OCI-LY1 (cell line): ENCODE measurements at regions not wholly inside any gene's neighbourhood (a gene's known extent, or its start where the extent isn't known, plus 50 kb on each side); places are given as distances from the start of the nearest gene placed in this dataset.

Experiments
- H2AFZ ChIP-seq: fragments of 200-600 bp; sonication (generic), shearing (Covaris generic); 2 replicates; pipeline ENCODE4 v1.6.0; 2014; ENCODE audit warnings: antibody characterized with exemption, mild to moderate bottlenecking, low read length
- H3F3A ChIP-seq: fragments of 200-600 bp; sonication (generic), shearing (Covaris generic); 2 replicates; pipeline ENCODE4 v1.6.0; 2014; ENCODE audit warnings: mild to moderate bottlenecking, antibody characterized with exemption, low read length, moderate library complexity; ENCODE audit not compliant: insufficient read depth
- H3K27ac ChIP-seq: fragments of 200-600 bp; sonication (generic); 2 replicates; pipeline ENCODE4 v1.5.1; 2014; ENCODE audit warnings: low read length, mixed run types, mild to moderate bottlenecking, low read depth; ENCODE audit not compliant: poor library complexity, severe bottlenecking
- H3K27me3 ChIP-seq: fragments of 200-600 bp; sonication (generic); 2 replicates; pipeline ENCODE4 v1.6.0; 2014; ENCODE audit warnings: antibody characterized with exemption, mild to moderate bottlenecking, low read length, moderate library complexity; ENCODE audit not compliant: insufficient read depth
- H3K36me3 ChIP-seq: fragments of 200-600 bp; sonication (generic); 2 replicates; pipeline ENCODE4 v1.6.1; 2014; ENCODE audit warnings: mild to moderate bottlenecking, antibody characterized with exemption, low read length, moderate library complexity, mixed read lengths; ENCODE audit not compliant: insufficient read depth
- H3K4me1 ChIP-seq: fragments of 200-600 bp; sonication (generic); 2 replicates; pipeline ENCODE4 v1.5.1; 2014; ENCODE audit warnings: mild to moderate bottlenecking, low read length, moderate library complexity; ENCODE audit not compliant: insufficient read depth, severe bottlenecking
- H3K4me2 ChIP-seq: fragments of 200-600 bp; sonication (generic), shearing (Covaris generic); 2 replicates; pipeline ENCODE4 v1.6.1; 2014; ENCODE audit warnings: low read length
- H3K4me3 ChIP-seq: fragments of 200-600 bp; sonication (generic); 2 replicates; pipeline ENCODE4 v1.5.1; 2014; ENCODE audit warnings: low read length, low read depth, mild to moderate bottlenecking, mixed read lengths; ENCODE audit not compliant: poor library complexity, severe bottlenecking
- H3K79me2 ChIP-seq: fragments of 200-600 bp; shearing (Covaris generic); 2 replicates; pipeline ENCODE4 v1.6.1; 2016; ENCODE audit warnings: mixed run types, low read length, mixed read lengths; ENCODE audit not compliant: insufficient read depth
- H3K9ac ChIP-seq: fragments of 200-600 bp; sonication (generic), shearing (Covaris generic); 2 replicates; pipeline ENCODE4 v1.6.1; 2014; ENCODE audit warnings: mild to moderate bottlenecking, low read length, mixed read lengths
- H3K9me2 ChIP-seq: fragments of 200-600 bp; sonication (generic), shearing (Covaris generic); 2 replicates; pipeline ENCODE4 v1.6.1; 2014; ENCODE audit warnings: low read depth, mild to moderate bottlenecking, low read length, mixed read lengths
- H3K9me3 ChIP-seq: fragments of 200-600 bp; shearing (Covaris generic); 2 replicates; pipeline ENCODE4 v1.6.1; 2014; ENCODE audit warnings: low read length, mixed read lengths
- H4K20me1 ChIP-seq: fragments of 200-600 bp; sonication (generic), shearing (Covaris generic); 2 replicates; pipeline ENCODE4 v1.6.0; 2016; ENCODE audit warnings: mild to moderate bottlenecking, low read length; ENCODE audit not compliant: insufficient read depth
- CTCF ChIP-seq: fragments of 200-600 bp; sonication (generic), shearing (Covaris generic); IDR thresholded peaks from 2 replicates; pipeline ENCODE4 v1.5.1; 2017; ENCODE audit warnings: mild to moderate bottlenecking, antibody characterized with exemption, low read length, moderate library complexity, mixed read lengths
- EZH2 ChIP-seq: fragments of 200-600 bp; sonication (generic), shearing (Covaris generic); IDR thresholded peaks from 2 replicates; pipeline ENCODE4 v1.8.0; 2017; ENCODE audit warnings: borderline replicate concordance, mixed run types, mild to moderate bottlenecking, antibody characterized with exemption, low read length, moderate library complexity, mixed read lengths

DNA sequence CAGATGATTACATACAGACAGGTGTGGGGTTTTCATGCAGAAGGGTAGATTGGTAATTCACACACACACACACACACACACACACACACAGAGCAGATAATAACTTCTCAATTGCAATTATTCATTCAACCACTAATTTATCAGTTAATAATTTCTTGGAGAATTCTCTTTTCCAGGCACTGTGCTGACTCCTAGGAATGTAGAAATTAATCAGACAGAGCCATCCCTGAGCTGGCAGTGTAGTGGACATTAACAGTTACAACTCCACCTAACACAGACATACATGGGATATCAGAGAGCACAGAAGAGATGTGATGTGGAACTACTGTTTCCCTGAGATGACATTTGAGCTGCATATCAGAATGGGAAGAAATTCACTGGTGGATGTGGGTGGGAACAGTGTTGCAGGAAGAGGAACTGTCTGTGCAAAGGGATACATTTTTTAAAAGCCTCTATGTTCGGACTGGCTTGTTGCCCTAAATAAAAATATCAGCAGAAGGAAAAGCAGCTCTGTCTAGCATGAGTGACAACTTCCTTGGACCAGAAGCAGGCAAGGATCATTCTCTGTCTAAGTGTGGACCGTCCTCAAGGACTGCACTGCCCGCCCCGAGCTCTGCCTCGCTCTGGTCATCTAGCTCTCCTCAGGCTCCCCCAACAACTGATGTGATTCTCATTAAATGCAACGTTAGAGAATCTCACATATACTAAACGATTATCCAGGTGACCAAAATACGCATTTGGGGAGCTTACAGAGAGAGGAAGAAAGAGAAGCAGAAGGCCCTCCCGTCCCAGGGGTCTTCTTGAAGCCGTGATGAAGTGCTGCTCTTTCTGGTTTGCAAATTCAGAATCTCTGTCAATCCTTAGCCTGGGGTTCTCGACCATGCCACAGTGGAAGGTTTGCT lies 173.4 kb upstream of the TRIB2 start:
- Histone ChIP-seq H3K4me2 (0 out of 2 replicates have a peak overlapping the region, but pooled peaks have one; percentile 30), H4K20me1 (no peaks in the 10 kb centered on the region), H3K4me1 (peaks cover 12% of the 10 kb centered on the region), H3K4me3 (no peak overlapping the region), H3K79me2 (no peaks in the 10 kb centered on the region), H3K9me2 (no peaks in the 10 kb centered on the region), H3K9me3 (no peaks in the 10 kb centered on the region), H3K36me3 (no peaks in the 10 kb centered on the region), H2AFZ (no peak overlapping the region), H3K27ac (no peak overlapping the region), H3F3A (no peaks in the 10 kb centered on the region), H3K27me3 (no peaks in the 10 kb centered on the region), H3K9ac (no peak overlapping the region)
- TF ChIP-seq CTCF = no peak
- no peak for TF ChIP-seq EZH2

DNA sequence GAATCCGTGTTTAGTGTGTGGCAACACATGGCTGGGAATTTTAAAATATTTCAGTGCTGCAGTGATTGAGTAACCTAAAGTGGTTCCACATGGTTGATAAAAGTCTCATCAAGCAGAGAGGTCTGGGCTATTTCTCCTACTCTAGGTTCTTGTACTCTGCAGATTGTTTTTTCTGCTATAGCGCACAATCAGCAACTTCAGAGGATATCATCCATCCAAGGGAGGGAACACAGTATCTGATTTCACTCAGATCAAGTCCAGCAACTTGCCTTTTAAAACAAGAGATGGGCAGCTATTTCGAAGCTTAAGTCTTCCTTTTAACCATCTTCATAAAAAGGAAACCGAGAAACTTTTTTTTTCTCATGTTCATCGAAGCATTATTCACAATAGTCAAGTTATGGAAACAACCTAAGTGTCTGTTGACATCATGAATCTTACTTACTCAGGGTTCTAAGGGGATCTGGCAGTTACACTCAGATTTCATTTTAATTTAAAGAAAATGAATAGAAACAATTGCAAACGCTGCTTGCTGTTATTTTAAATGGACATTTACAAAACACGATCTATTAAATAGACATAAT lies 172.7 kb upstream of the TRIB2 start:
- Histone ChIP-seq H3K4me2 (peak overlapping the region; percentile 30; the same call in 1 of the 2 replicates), H3F3A (no peaks in the 10 kb centered on the region), H3K27ac (no peak overlapping the region), H3K4me3 (no peak overlapping the region), H3K79me2 (no peaks in the 10 kb centered on the region), H3K36me3 (no peaks in the 10 kb centered on the region), H3K4me1 (peaks cover 12% of the 10 kb centered on the region), H2AFZ (0 out of 2 replicates have a peak overlapping the region, but pooled peaks have one; percentile 13), H3K9ac (no peak overlapping the region), H4K20me1 (no peaks in the 10 kb centered on the region), H3K27me3 (no peaks in the 10 kb centered on the region), H3K9me3 (no peaks in the 10 kb centered on the region), H3K9me2 (no peaks in the 10 kb centered on the region)
- TF ChIP-seq EZH2 = no peak
- TF ChIP-seq CTCF = no peak

GRCh38 chr2:12547566-12548170 lies 169.1 kb upstream of the TRIB2 start:
- no peak for TF ChIP-seq EZH2
- peak; percentile 41 for TF ChIP-seq CTCF
- no peak overlapping the region for H2AFZ ChIP-seq

More at GRCh38 chr2:12547566-12548170, 169.1 kb upstream of the TRIB2 start:
- Histone ChIP-seq H3K4me1 (peaks cover 27% of the 10 kb centered on the region), H3K9ac (no peak overlapping the region), H3K27ac (no peak overlapping the region), H3K4me3 (no peak overlapping the region), H3K9me3 (no peaks in the 10 kb centered on the region), H3K79me2 (no peaks in the 10 kb centered on the region), H3K36me3 (no peaks in the 10 kb centered on the region), H3K27me3 (no peaks in the 10 kb centered on the region), H3K4me2 (no peak overlapping the region), H3K9me2 (no peaks in the 10 kb centered on the region), H3F3A (no peaks in the 10 kb centered on the region), H4K20me1 (no peaks in the 10 kb centered on the region)
